AG20443 (cell line): ENCODE measurements at regions not wholly inside any gene's neighbourhood (a gene's known extent, or its start where the extent isn't known, plus 50 kb on each side); places are given as distances from the start of the nearest gene placed in this dataset.

Experiments used
- DNase-seq: peaks from one replicate; pipeline ENCODE4 v3.0.0; 2012; ENCODE audit warnings: low spot score, mixed read lengths

DNA sequence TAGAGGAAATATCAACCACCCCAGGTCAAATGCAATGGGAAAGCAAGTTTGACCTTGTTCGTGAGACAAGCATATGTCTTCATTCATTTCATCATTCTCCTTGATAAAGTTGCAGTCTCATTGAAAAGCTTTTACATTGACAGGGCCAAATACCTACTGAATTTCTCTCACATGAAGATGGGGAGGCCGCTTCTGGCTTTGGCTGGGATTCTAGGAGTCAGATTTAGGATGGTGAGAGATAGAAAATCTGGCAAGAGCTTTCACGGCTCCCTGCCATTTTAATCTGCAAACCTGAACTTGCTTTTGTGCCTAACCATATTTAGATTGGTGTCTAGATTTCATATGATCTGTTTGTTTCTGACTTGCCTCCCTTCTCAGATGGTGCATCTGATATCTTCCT, 88.0 kb downstream of the TMEM100 start:
- DNase-seq, result no peak

- DNase-seq, result peak; percentile 21
Observed at GRCh38 chr17:55632893-55633292, 89.8 kb downstream of the TMEM100 start.

- no peak for DNase-seq
Observed at GRCh38 chr17:55632236-55632635, 90.4 kb downstream of the TMEM100 start.

- no peak for DNase-seq
Observed at GRCh38 chr17:55629995-55630394, 92.7 kb downstream of the TMEM100 start.

DNA sequence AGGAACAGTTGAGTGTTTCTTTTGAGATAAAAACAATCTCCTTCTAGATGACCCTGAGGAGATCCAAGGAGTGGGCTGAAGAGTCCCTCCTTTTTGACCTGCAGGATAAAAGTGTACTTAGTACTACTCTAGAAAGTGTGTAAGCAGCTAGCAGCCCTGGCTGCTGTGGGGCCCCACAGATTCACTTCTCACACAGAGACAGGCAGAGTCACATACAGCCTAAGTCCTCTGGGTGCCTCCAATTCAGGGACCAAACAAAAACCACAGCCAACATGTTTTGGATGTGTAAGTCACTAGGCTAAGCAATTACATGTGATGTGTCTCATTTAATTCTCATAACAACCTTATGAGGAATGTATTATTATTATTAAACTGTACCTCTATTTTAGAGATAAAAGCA, 97.1 kb downstream of the TMEM100 start:
- no peak for DNase-seq

- no peak for DNase-seq
Observed at GRCh38 chr17:55624772-55625433, 97.8 kb downstream of the TMEM100 start.

GRCh38 chr17:55622547-55622946, 100.1 kb downstream of the TMEM100 start:
- no peak for DNase-seq

DNA sequence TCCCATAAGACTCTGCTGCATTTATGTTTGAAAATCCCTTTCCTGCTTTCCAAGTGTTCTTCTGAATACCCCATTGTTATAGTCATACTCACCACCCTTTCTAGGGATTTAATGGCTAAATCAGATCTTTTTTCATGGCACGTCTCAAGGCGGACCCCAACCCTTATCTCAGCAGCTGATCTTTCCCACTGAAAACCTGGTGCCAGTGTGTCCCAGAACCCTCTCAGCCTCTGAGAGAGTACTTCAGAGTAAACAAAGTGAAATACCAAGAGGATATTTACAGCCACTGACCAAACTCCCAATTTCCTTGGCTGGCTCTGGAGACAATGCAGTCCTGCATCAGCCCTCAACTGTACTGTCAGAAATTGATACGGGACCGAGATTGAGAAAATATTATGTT, 101.7 kb downstream of the TMEM100 start:
- DNase-seq, result no peak

DNA sequence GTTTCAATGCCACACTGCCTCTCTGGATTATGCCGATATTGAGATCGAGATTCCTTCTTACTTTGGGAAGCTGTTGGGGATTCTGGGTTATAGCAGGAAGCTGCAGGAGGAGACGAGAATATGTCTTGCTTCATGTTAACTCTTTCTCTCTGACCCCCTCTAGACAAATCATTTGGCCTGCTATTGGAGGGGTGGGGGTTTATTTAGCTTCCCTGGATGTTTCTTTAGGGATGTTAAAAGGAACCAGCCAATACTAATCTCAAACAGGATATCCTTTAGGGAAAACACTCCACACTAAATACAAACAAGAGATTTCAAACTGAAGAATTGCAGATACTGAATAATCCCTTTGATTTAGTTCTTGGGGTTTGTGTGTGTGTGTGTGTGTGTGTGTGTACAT, 102.6 kb downstream of the TMEM100 start:
- DNase-seq, result no peak

DNA sequence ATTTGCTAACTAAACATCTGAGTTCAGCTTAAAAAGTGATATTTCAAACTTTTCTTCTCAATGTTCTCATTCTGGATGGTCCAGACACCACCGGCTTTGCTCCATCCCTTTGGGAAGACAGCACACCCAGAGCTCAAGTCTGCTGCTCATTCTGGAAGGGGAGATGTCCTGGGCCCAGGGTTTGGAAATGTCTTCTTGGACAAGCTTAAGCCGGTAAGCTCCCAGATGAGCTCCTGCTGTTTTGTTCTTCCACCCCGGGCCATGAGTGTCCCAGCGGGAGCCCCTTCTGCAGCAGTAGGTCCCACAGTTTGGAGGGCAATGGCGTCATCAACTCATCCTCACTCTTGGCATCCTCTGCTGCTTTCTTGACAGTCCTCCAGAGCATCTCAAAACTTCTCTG, 105.2 kb downstream of the TMEM100 start:
- no peak for DNase-seq

- no peak for DNase-seq
Observed at GRCh38 chr17:55614061-55614460, 102.8 kb upstream of the SMIM36 start.

- DNase-seq, result no peak
Observed at GRCh38 chr17:55612691-55613141, 101.5 kb upstream of the SMIM36 start.

DNA sequence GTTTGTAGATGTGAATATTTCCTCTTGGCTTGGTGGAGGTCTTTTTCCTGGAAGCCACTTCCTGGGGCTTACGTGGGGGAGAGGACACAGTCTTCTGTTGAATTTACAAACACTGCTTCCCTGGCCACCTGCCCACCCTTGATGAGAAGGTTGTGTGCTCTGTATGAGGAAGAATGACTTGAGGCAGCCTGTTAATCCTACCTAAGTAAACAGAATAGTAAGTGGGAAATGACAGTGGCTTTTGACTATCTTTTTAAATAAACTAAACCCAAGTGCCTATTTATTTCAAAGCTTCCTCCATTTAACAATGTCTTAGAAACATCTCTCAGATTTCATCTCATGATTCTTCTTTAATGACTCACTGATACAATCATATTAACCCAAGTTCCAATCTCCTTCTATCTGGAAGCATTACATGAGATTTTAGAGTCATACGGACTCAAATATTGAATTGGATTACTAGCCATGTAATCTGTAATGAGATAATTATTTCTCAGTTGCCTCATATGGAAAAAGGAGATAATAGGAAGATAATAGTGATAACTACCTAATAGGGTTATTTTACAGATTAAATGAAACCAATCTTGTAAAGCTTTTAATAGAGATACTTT, 96.6 kb upstream of the SMIM36 start:
- no peak for DNase-seq

- DNase-seq, result no peak
Observed at GRCh38 chr17:55606488-55606815, 95.2 kb upstream of the SMIM36 start.

GRCh38 chr17:55605705-55606487, 94.6 kb upstream of the SMIM36 start:
- no peak for DNase-seq

DNA sequence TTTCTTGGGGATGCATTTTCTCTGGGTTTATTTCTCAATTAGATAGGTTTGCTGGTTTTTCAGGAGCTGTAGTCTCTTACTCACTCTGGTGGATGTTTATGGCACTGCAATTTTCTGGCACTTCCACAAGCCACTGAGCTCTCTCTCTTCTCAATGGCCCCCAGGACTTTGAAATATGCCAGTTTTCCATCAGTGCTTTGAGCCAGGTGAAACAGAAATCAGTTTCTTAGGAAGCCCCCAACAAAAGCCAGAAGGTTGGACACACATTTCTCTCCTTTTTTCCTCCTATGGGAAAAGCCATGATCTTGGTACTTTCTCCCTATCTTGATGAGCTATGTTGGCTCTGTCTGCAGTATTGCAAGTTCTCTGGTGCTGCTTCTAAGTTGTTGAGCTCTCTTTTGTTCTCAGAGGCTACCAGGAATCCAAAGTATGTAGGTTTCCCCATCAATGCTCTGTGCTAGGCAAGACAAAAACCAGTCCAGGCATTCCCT, 90.7 kb upstream of the SMIM36 start:
- peak; percentile 62 for DNase-seq

DNA sequence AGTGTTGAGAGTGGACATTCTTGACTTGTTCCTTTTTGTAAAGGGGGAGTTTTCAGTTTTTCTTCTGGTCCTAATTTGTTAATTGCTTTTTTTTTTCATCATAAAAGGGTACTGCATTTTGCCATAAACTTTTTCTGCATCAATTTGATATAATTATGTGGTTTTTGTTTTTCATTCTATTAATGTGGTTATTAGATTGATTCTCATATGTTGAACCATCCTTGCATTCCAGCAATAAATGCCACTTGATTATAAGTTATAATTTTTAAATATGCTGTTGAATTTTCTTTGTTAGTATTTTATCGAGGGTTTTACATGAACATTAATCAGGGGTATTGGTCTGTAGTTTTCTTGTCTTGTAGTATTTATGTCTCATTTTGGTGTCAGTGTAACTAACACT, 87.2 kb upstream of the SMIM36 start:
- DNase-seq, result no peak

DNA sequence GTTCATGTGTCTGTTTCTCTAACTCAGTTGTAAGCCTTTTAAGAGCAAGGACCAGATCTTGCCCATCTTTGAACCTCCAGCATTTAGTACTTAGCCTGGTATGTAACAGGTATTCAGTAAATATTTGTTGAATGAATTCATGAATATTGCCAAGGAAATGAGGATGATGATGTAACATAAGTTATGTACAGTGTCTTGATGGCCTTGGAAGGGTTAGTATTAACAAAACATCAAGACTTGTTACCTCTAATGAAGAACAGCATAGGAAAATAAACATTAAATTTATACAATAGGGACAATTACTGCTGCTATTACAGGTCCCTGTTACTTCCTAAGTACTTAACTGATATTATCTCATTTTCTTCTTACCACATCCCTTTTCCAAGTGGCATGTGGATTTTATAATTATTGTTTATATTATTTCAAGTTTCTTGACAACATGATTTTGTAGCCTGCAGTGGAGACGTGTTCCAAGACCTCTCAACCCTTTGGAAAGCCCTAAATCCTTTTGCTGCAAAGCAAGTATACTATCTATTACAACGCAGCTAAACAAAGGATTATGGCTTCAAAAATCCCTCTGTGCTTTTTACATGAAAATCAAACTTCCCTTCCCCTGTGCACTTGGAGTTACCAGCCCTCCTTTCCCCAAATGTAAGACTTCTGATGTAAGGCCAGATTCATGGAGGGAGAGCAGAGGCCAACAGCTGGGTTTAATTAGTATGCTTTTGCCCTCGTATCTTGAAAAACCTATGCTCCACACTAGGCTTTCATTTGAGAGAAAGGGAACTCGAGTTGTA, 77.4 kb upstream of the SMIM36 start:
- peak; percentile 25 for DNase-seq

- peak; percentile 26 for DNase-seq
Observed at GRCh38 chr17:55587608-55588139, 76.4 kb upstream of the SMIM36 start.

DNA sequence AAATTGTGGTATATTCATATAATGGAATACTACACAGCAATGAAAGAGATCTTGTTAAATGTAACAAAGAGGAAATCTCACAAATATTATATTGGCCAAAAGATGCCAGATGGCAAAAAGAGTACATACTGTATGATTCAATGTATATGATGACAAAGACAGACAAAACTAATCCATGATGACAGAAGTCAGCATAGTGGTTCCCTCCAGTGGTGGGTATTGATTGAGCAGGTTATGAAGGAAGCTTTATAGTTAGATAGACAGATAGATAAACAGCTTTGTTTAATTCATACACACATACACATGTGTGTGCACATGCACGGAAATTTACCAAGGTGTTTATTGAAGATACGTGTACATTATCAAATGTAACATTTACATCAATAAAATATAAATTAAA, 74.4 kb upstream of the SMIM36 start:
- DNase-seq, result no peak

DNA sequence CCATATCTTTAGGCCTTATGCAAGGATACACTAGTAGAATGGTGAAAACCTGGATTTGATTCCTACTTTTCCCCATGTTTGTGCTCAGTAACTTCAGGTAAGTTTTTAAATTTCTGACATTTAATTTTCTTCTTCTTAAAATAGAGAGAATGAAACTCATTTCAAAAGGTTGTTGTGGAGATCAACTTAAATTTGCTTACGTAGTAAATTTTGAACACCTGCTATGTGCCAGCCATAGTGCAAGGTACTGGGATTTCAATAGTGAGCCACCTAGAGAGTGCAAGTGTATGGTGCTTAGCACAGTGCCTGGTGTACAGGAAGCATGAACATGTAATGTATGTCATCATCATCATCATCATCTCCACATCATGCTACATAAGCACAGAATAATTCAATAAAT, 73.6 kb upstream of the SMIM36 start:
- DNase-seq, result no peak

GRCh38 chr17:55584055-55584685, 72.9 kb upstream of the SMIM36 start:
- no peak for DNase-seq
